Kidney epithelial cell (primary cell): ENCODE measurements at regions not wholly inside any gene's neighbourhood (a gene's known extent, or its start where the extent isn't known, plus 50 kb on each side); places are given as distances from the start of the nearest gene placed in this dataset.
"Not testable (repeated sequence)": the region's sequence is repeated elsewhere in the genome, so short reads cannot be mapped to it uniquely, and the experiment has no call there.

Experiments used
- DNase-seq: peaks from one replicate; pipeline ENCODE4 v3.0.0-alpha.2; 2010; ENCODE audit warnings: low read depth
- H3K27me3 ChIP-seq: 2 replicates; pipeline ENCODE4 v1.6.0; 2011; ENCODE audit warnings: low read length; ENCODE audit not compliant: control insufficient read depth, insufficient read depth
- H3K36me3 ChIP-seq: 2 replicates; pipeline ENCODE4 v1.5.1; 2011; ENCODE audit warnings: low read length; ENCODE audit not compliant: control insufficient read depth, insufficient read depth
- H3K4me3 ChIP-seq: 2 replicates; pipeline ENCODE4 v1.5.1; 2011; ENCODE audit warnings: low read depth, mild to moderate bottlenecking, control low read depth, low read length
- TF ChIP-seq, protein P1 (sequence below): IDR thresholded peaks from 2 replicates; pipeline ENCODE4 v1.5.1; 2011; ENCODE audit warnings: mild to moderate bottlenecking, moderate library complexity, low read length, control low read depth, inconsistent platforms; ENCODE audit not compliant: insufficient read depth, poor library complexity, severe bottlenecking

DNA sequence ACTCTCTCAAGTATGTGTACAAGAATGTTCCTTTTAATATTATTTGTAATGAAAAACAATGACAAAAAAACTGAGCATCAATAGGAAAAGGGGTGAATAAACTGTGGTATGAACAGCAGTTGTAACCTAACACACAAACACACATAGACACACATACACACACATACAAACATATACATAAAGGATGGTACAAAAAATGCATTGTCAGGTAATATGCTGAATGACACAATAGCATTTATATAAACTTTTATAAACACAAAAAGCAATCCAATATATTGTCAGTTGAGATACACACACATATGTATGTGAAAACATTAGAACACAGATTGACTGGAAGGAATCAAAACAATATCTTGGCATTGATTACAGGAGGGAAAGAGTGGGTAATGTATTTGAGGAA lies 227.0 kb upstream of the ISL1 start:
- TF ChIP-seq, protein P1, sequence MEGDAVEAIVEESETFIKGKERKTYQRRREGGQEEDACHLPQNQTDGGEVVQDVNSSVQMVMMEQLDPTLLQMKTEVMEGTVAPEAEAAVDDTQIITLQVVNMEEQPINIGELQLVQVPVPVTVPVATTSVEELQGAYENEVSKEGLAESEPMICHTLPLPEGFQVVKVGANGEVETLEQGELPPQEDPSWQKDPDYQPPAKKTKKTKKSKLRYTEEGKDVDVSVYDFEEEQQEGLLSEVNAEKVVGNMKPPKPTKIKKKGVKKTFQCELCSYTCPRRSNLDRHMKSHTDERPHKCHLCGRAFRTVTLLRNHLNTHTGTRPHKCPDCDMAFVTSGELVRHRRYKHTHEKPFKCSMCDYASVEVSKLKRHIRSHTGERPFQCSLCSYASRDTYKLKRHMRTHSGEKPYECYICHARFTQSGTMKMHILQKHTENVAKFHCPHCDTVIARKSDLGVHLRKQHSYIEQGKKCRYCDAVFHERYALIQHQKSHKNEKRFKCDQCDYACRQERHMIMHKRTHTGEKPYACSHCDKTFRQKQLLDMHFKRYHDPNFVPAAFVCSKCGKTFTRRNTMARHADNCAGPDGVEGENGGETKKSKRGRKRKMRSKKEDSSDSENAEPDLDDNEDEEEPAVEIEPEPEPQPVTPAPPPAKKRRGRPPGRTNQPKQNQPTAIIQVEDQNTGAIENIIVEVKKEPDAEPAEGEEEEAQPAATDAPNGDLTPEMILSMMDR: no peak
- no peak overlapping the region for H3K4me3 ChIP-seq
- H3K27me3 ChIP-seq: no peaks in the 10 kb centered on the region
- H3K36me3 ChIP-seq: no peaks in the 10 kb centered on the region
- no peak for DNase-seq

DNA sequence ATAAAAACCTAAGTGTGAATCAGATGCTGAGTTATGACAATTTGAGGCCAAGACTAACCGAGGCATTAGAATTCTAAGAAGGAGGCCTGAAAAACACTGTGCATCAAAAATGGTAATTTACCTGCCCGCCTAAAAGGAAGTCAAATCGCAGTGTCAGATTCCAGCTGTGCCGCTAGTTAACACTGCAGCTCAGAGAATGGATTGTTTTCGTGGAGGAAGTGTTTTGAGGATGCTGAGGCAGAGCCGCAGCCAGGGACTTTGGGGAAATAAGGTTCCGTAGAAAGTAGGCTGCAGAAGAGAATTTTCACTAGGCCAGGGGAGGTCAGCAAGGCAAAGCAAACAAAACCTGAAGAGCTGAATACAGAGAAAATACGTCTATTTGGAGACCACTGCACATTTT lies 226.4 kb upstream of the ISL1 start:
- no peak overlapping the region for H3K4me3 ChIP-seq
- TF ChIP-seq, protein P1: no peak
- DNase-seq: no peak
- no peaks in the 10 kb centered on the region for H3K36me3 ChIP-seq
- H3K27me3 ChIP-seq: no peaks in the 10 kb centered on the region

DNA sequence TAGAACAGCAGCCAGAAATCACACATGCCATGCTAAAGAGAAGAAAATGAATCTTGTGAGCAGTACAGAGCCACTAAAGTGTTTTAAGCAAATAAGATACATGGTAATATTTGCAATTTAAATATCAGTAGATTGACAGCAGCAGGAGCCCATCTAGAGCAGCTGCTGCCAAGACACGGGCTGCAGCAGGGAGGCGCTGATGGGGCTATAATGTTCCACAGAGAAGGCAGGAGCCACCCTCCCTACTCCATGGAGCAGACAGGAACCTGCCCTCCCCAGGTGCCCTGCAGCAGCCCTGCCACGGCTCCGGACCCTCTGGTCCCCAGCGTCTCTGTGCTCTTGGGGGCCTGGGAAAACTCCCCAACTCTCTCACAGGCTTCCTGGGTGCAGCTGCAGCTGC lies 224.1 kb upstream of the ISL1 start:
- DNase-seq: no peak
- no peaks in the 10 kb centered on the region for H3K27me3 ChIP-seq
- H3K36me3 ChIP-seq: no peaks in the 10 kb centered on the region
- TF ChIP-seq, protein P1: no peak
- no peak overlapping the region for H3K4me3 ChIP-seq

DNA sequence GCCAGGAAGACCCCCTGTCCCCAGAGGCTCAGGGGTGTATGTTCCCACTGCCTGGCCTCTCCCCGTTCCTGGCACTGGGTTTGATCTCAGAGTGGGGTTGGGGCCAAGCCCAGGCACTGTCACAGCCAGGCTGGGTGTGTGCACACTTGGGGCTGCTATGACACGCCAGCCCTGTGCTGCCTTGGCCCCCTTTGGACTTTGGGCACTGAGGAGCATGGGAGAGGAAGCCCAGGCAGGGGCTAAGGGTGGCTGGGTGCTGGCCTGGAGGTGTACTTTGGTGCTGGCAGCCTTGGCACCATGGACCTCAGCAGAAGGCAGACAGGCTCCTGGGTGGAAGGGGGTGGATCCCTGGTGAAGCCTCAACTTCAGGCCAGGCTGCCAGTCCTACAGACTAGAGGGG lies 223.6 kb upstream of the ISL1 start:
- DNase-seq: no peak
- Histone ChIP-seq H3K27me3 (no peaks in the 10 kb centered on the region), H3K4me3 (no peak overlapping the region), H3K36me3 (no peaks in the 10 kb centered on the region)
- TF ChIP-seq, protein P1: no peak

DNA sequence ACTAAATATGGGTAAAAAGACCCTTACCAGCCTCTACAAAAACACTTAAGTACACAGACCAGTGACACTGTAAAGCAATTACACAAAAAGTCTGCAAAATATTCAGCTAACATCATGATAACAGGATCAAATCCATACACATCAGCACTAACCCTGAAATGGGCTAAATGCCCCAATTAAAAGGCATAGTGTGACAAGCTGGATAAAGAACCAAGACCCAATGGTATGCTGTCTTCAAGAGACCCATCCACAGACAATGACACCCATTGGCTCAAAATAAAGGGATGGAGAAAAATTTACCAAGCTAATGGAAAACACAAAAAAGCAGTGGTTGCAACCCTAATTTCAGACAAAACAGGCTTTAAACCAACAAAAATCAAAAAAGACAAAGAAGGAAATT lies 221.0 kb upstream of the ISL1 start:
- H3K4me3 ChIP-seq: no peak overlapping the region
- H3K27me3 ChIP-seq: no peaks in the 10 kb centered on the region
- TF ChIP-seq, protein P1: no peak
- no peaks in the 10 kb centered on the region for H3K36me3 ChIP-seq
- DNase-seq: no peak

DNA sequence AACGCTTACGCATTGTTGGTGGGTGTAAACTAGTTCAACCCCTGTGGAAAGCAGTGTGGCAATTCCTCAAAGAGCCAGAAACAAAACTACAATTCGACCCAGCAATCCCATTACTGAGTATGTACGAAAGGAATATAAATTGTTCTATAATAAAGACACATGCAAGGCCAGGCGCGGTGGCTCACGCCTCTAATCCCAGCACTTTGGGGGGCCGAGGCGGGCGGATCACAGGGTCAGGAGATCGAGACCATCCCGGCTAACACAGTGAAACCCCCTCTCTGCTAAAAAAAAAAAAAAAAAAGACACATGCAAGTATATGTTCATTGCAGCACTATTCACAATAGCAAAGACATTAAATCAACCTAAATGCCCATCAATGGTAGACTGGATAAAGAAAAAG lies 217.6 kb upstream of the ISL1 start:
- not testable (repeated sequence) for H3K36me3 ChIP-seq, DNase-seq, H3K4me3 ChIP-seq, H3K27me3 ChIP-seq
